Activated CD8-positive, alpha-beta T cell treated with anti-CD3 and anti-CD28 coated beads for 36 hours (primary cell): ENCODE measurements at regions not wholly inside any gene's neighbourhood (a gene's known extent, or its start where the extent isn't known, plus 50 kb on each side); places are given as distances from the start of the nearest gene placed in this dataset.

ENCODE experiments used
- ATAC-seq: fragments of 200-7000 bp; cut with Tn5 transposase; one replicate; pipeline ENCODE4 v1.10.0; 2021; ENCODE audit warnings: mild to moderate bottlenecking, moderate library complexity
- CTCF ChIA-PET: fragments of 350-600 bp; sonication (Branson Sonifier 250); formaldehyde crosslinking; loops from one replicate; lab custom pipeline; 2021; ENCODE audit warnings: antibody characterized with exemption; lab: Charles Lee
- POLR2A ChIA-PET: fragments of 350-600 bp; sonication (Branson Sonifier 250); formaldehyde crosslinking; loops from one replicate; lab custom pipeline; 2021; ENCODE audit warnings: antibody characterized with exemption; lab: Charles Lee
- DNase-seq: peaks from one replicate; pipeline ENCODE4 v3.0.0-alpha.2; 2020
- H3K27ac Mint-ChIP-seq: one replicate; pipeline ENCODE4 v1.8.0; 2021; ENCODE audit warnings: mild to moderate bottlenecking, mixed read lengths
- H3K27me3 Mint-ChIP-seq: one replicate; pipeline ENCODE4 v1.8.0; 2021; ENCODE audit warnings: mixed read lengths
- H3K36me3 Mint-ChIP-seq: one replicate; pipeline ENCODE4 v1.8.0; 2021; ENCODE audit warnings: low read depth, mixed read lengths
- H3K4me1 Mint-ChIP-seq: one replicate; pipeline ENCODE4 v1.8.0; 2021; ENCODE audit warnings: low read depth, mixed read lengths
- H3K4me3 Mint-ChIP-seq: one replicate; pipeline ENCODE4 v1.8.0; 2021; ENCODE audit warnings: mild to moderate bottlenecking, moderate library complexity, mixed read lengths
- H3K9me3 Mint-ChIP-seq: one replicate; pipeline ENCODE4 v1.8.0; 2021; ENCODE audit warnings: mixed read lengths
- CTCF ChIP-seq: fragments of 200-600 bp; IDR thresholded peaks from one replicate; pipeline ENCODE4 v1.8.0; 2022; ENCODE audit warnings: antibody characterized with exemption, mild to moderate bottlenecking
- intact Hi-C: fragments of 100-400 bp; cut with micrococcal nuclease; formaldehyde crosslinking; loops from one replicate; pipeline ENCODE4 v1.10.0; 2022

GRCh38 chr5:68793074-68793473, 300.7 kb upstream of the SLC30A5 start:
- TF ChIP-seq CTCF = no peak
- Mint-ChIP-seq H3K4me3 (no peak overlapping the region), H3K27me3 (no peaks in the 10 kb centered on the region), H3K36me3 (no peaks in the 10 kb centered on the region), H3K27ac (no peak overlapping the region), H3K4me1 (no peaks in the 10 kb centered on the region), H3K9me3 (no peaks in the 10 kb centered on the region)
- intact Hi-C loops = no loop called here
- DNase-seq = no peak
- ChIA-PET CTCF (no interaction called here), POLR2A (no interaction called here)
- no peak for ATAC-seq

- Mint-ChIP-seq H3K27me3 (no peaks in the 10 kb centered on the region), H3K36me3 (no peaks in the 10 kb centered on the region), H3K4me1 (no peaks in the 10 kb centered on the region), H3K27ac (no peak overlapping the region), H3K9me3 (no peaks in the 10 kb centered on the region), H3K4me3 (no peak overlapping the region)
- no peak for ATAC-seq
- no peak for TF ChIP-seq CTCF
- ChIA-PET POLR2A (no interaction called here), CTCF (no interaction called here)
- no peak for DNase-seq
- intact Hi-C loops = no loop called here
Observed at GRCh38 chr5:68793993-68794392, 299.8 kb upstream of the SLC30A5 start.

GRCh38 chr5:68795190-68795589, 298.6 kb upstream of the SLC30A5 start:
- ATAC-seq (no peak), DNase-seq (no peak)
- intact Hi-C loops = no loop called here
- Mint-ChIP-seq H3K4me3 (no peak overlapping the region), H3K27me3 (no peaks in the 10 kb centered on the region), H3K9me3 (no peaks in the 10 kb centered on the region), H3K36me3 (no peaks in the 10 kb centered on the region), H3K4me1 (no peaks in the 10 kb centered on the region), H3K27ac (no peak overlapping the region)
- CTCF ChIA-PET = no interaction called here
- POLR2A ChIA-PET = interaction anchor here (0.5 kb wide), 1 partner anchor 94 kb away, joined by 3 read pairs; no protein-coding TSS in a partner anchor
- no peak for TF ChIP-seq CTCF

- Mint-ChIP-seq H3K27me3 (no peaks in the 10 kb centered on the region), H3K4me1 (no peaks in the 10 kb centered on the region), H3K36me3 (no peaks in the 10 kb centered on the region), H3K9me3 (no peaks in the 10 kb centered on the region), H3K27ac (no peak overlapping the region), H3K4me3 (no peak overlapping the region)
- ATAC-seq (no peak), DNase-seq (no peak)
- intact Hi-C loops = no loop called here
- TF ChIP-seq CTCF = no peak
- ChIA-PET CTCF (no interaction called here), POLR2A (no interaction called here)
Observed at GRCh38 chr5:68798877-68799843, 294.7 kb upstream of the SLC30A5 start.

GRCh38 chr5:68802430-68802829, 291.4 kb upstream of the SLC30A5 start:
- no peaks in the 10 kb centered on the region for H3K36me3 Mint-ChIP-seq
- DNase-seq (no peak), ATAC-seq (no peak)
- H3K9me3 Mint-ChIP-seq = peaks cover 2% of the 10 kb centered on the region
- CTCF ChIA-PET = no interaction called here
- no peaks in the 10 kb centered on the region for H3K27me3 Mint-ChIP-seq
- POLR2A ChIA-PET = no interaction called here
- H3K4me1 Mint-ChIP-seq = no peaks in the 10 kb centered on the region
- TF ChIP-seq CTCF = no peak
- no peak overlapping the region for H3K4me3 Mint-ChIP-seq
- H3K27ac Mint-ChIP-seq = no peak overlapping the region
- intact Hi-C loops = no loop called here
